IMR-90 (cell line): ENCODE measurements at regions not wholly inside any gene's neighbourhood (a gene's known extent, or its start where the extent isn't known, plus 50 kb on each side); places are given as distances from the start of the nearest gene placed in this dataset.

Source experiments
- ATAC-seq: fragments of 200-7000 bp; cut with Tn5 transposase; 2 replicates; pipeline ENCODE4 v1.9.1; 2020; ENCODE audit warnings: low read depth, mild to moderate bottlenecking, moderate library complexity
- BruUV-seq: library from RNA; stranded (reverse); fragments of 400-500 nt; replicated peaks from 2 replicates; lab custom pipeline; 2021; lab: Mats Ljungman, UMichigan
- CTCF ChIA-PET: fragments of 300-600 bp; formaldehyde crosslinking; extraction: SDS; loops from one replicate; lab custom pipeline; 2021; ENCODE audit warnings: antibody characterized with exemption; lab: Yijun Ruan, JAX
- POLR2A ChIA-PET: fragments of 300-600 bp; sonication (Branson Sonifier 250); formaldehyde crosslinking; loops from one replicate; lab custom pipeline; 2022; ENCODE audit warnings: antibody characterized with exemption; ENCODE audit not compliant: unreplicated experiment; lab: Charles Lee
- DNase-seq: peaks from one replicate; pipeline ENCODE4 v3.0.0; 2013
- H2AFZ ChIP-seq: replicated peaks from 2 replicates; pipeline ENCODE3; 2013; ENCODE audit warnings: low read length, mild to moderate bottlenecking; ENCODE audit not compliant: poor library complexity
- H2AK5ac ChIP-seq: 2 replicates; pipeline ENCODE4 v1.6.1; 2013; ENCODE audit warnings: low read depth, low read length, inconsistent platforms
- H2AK9ac ChIP-seq: replicated peaks from 2 replicates; pipeline ENCODE3; 2013; ENCODE audit warnings: mild to moderate bottlenecking, low read depth, low read length, moderate library complexity; ENCODE audit not compliant: poor library complexity
- H2BK120ac ChIP-seq: 2 replicates; pipeline ENCODE4 v1.6.1; 2013; ENCODE audit warnings: low read depth, low read length, inconsistent platforms
- H2BK15ac ChIP-seq: 3 replicates; pipeline ENCODE4 v1.6.1; 2013; ENCODE audit warnings: low read depth, low read length, inconsistent platforms
- H2BK20ac ChIP-seq: 2 replicates; pipeline ENCODE4 v1.6.1; 2013; ENCODE audit warnings: low read depth, mild to moderate bottlenecking, inconsistent platforms, low read length, moderate library complexity
- H2BK5ac ChIP-seq: 2 replicates; pipeline ENCODE4 v1.6.1; 2013; ENCODE audit warnings: mild to moderate bottlenecking, low read depth, low read length, inconsistent platforms; ENCODE audit not compliant: poor library complexity, severe bottlenecking
- H3K14ac ChIP-seq: replicated peaks from 2 replicates; pipeline ENCODE4 v1.6.1; 2013; ENCODE audit warnings: low read depth, low read length, inconsistent platforms
- H3K18ac ChIP-seq: 2 replicates; pipeline ENCODE4 v1.6.1; 2013; ENCODE audit warnings: low read depth, low read length, control low read depth
- H3K23ac ChIP-seq: 2 replicates; pipeline ENCODE4 v1.6.1; 2013; ENCODE audit warnings: low read depth, low read length, inconsistent platforms
- H3K27ac ChIP-seq: 2 replicates; pipeline ENCODE4 v1.5.1; 2013; ENCODE audit warnings: mild to moderate bottlenecking, control low read depth, low read length; ENCODE audit not compliant: insufficient read depth
- H3K27me3 ChIP-seq: 2 replicates; pipeline ENCODE4 v1.6.1; 2013; ENCODE audit warnings: low read length; ENCODE audit not compliant: control insufficient read depth, insufficient read depth
- H3K36me3 ChIP-seq: 2 replicates; pipeline ENCODE4 v1.6.1; 2013; ENCODE audit warnings: low read length, mixed read lengths; ENCODE audit not compliant: control insufficient read depth, insufficient read depth
- H3K4ac ChIP-seq: 2 replicates; pipeline ENCODE4 v1.6.1; 2013; ENCODE audit warnings: low read depth, low read length, inconsistent platforms
- H3K4me1 ChIP-seq: 2 replicates; pipeline ENCODE4 v1.6.1; 2013; ENCODE audit warnings: low read length, mixed read lengths; ENCODE audit not compliant: control insufficient read depth, insufficient read depth
- H3K4me2 ChIP-seq: 2 replicates; pipeline ENCODE4 v1.6.1; 2013; ENCODE audit warnings: low read depth, mild to moderate bottlenecking, control low read depth, low read length, moderate library complexity
- H3K4me3 ChIP-seq: 2 replicates; pipeline ENCODE4 v1.5.1; 2013; ENCODE audit warnings: low read depth, mild to moderate bottlenecking, control low read depth, low read length, moderate library complexity; ENCODE audit not compliant: insufficient read depth
- H3K56ac ChIP-seq: 2 replicates; pipeline ENCODE4 v1.6.1; 2013; ENCODE audit warnings: low read length, inconsistent platforms; ENCODE audit not compliant: insufficient read depth; ENCODE audit errors: extremely low read depth
- H3K79me1 ChIP-seq, 2 experiments: 2 replicates each; pipeline ENCODE4 v1.6.1; 2013; ENCODE audit warnings: low read length in 2 of 2, inconsistent platforms in 1 of 2, low read depth in 1 of 2
- H3K9ac ChIP-seq: 2 replicates; pipeline ENCODE4 v1.6.1; 2013; ENCODE audit warnings: low read depth, low read length, control low read depth
- H3K9me1 ChIP-seq: 2 replicates; pipeline ENCODE4 v1.6.1; 2013; ENCODE audit warnings: low read length, inconsistent platforms; ENCODE audit not compliant: insufficient read depth
- H3K9me3 ChIP-seq: 2 replicates; pipeline ENCODE4 v1.6.1; 2013; ENCODE audit warnings: low read length; ENCODE audit not compliant: control insufficient read depth, insufficient read depth
- H4K20me1 ChIP-seq: 2 replicates; pipeline ENCODE4 v1.6.1; 2013; ENCODE audit warnings: low read length, inconsistent platforms; ENCODE audit not compliant: insufficient read depth
- H4K5ac ChIP-seq: 2 replicates; pipeline ENCODE4 v1.6.1; 2013; ENCODE audit warnings: mild to moderate bottlenecking, low read depth, low read length, control low read depth
- H4K8ac ChIP-seq, 2 experiments: 2 replicates each; pipeline ENCODE4 v1.6.1; 2013; ENCODE audit warnings: low read depth in 2 of 2, low read length in 2 of 2, control low read depth in 1 of 2, inconsistent platforms in 1 of 2
- H4K91ac ChIP-seq: 2 replicates; pipeline ENCODE4 v1.6.1; 2013; ENCODE audit warnings: low read depth, low read length, inconsistent platforms; ENCODE audit not compliant: insufficient read depth
- CHD1 ChIP-seq: IDR thresholded peaks from 2 replicates; pipeline ENCODE4 v1.6.1; 2012; ENCODE audit warnings: low read depth, low read length, improper control_type of control experiment
- CTCF ChIP-seq: conservative IDR thresholded peaks from 2 replicates; pipeline ENCODE4 v1.5.1; 2012; ENCODE audit warnings: mild to moderate bottlenecking, low read depth, low read length, improper control_type of control experiment
- ELK1 ChIP-seq: fragments of 150-350 bp; IDR thresholded peaks from 2 replicates; pipeline ENCODE4 v1.6.1; 2016; ENCODE audit warnings: low read depth, mild to moderate bottlenecking, low read length, moderate library complexity, borderline replicate concordance
- FOS ChIP-seq: fragments of 150-350 bp; IDR thresholded peaks from 2 replicates; pipeline ENCODE4 v1.6.1; 2016; ENCODE audit warnings: low read depth, low read length
- MXI1 ChIP-seq: IDR thresholded peaks from 2 replicates; pipeline ENCODE4 v1.6.1; 2012; ENCODE audit warnings: low read depth, mild to moderate bottlenecking, low read length, moderate library complexity, borderline replicate concordance
- NFE2L2 ChIP-seq: fragments of 150-350 bp; IDR thresholded peaks from 2 replicates; pipeline ENCODE4 v1.6.1; 2016; ENCODE audit warnings: low read depth, mild to moderate bottlenecking, low read length
- POLR2A ChIP-seq: IDR thresholded peaks from 2 replicates; pipeline ENCODE4 v1.6.1; 2012; ENCODE audit warnings: mild to moderate bottlenecking, low read depth, low read length
- RAD21 ChIP-seq: IDR thresholded peaks from 2 replicates; pipeline ENCODE4 v1.6.1; 2012; ENCODE audit warnings: low read length, improper control_type of control experiment
- RFX5 ChIP-seq: IDR thresholded peaks from 2 replicates; pipeline ENCODE4 v1.8.0; 2012; ENCODE audit warnings: low read depth, mild to moderate bottlenecking, low read length, moderate library complexity
- SMC3 ChIP-seq: fragments of 150-350 bp; IDR thresholded peaks from 2 replicates; pipeline ENCODE4 v1.6.1; 2016; ENCODE audit warnings: low read depth, mild to moderate bottlenecking, antibody characterized with exemption, low read length, moderate library complexity
- USF2 ChIP-seq: fragments of 150-350 bp; IDR thresholded peaks from 2 replicates; pipeline ENCODE4 v1.6.1; 2017; ENCODE audit warnings: mild to moderate bottlenecking, antibody characterized with exemption, low read length, low read depth
- WGBS, 2 experiments: methylation state at CpG; one replicate each; pipeline versions ENCODE4 v1.1.5 to v1.1.7; 2013; ENCODE audit warnings: missing lambda C conversion rate in 2 of 2; ENCODE audit not compliant: insufficient read length in 1 of 2; ENCODE audit errors: extremely low coverage in 2 of 2; 5-methylcytosine and 5-hydroxymethylcytosine counted together
- dilution Hi-C: fragments of 300-500 bp; cut with HindIII; formaldehyde crosslinking; loops from one replicate; pipeline ENCODE4 v1.14.3; 2018; ENCODE audit warnings: low sequenced_read_pairs; ENCODE audit not compliant: unreplicated experiment
- in situ Hi-C: fragments of 300-500 bp; cut with MboI; formaldehyde crosslinking; loops from 3 replicates; pipeline ENCODE4 v1.14.3; 2019; ENCODE audit warnings: low sequenced_read_pairs, inconsistent platforms, mixed read lengths
- intact Hi-C: fragments of 100-400 bp; cut with micrococcal nuclease; formaldehyde crosslinking; loops from 2 replicates; pipeline ENCODE4 v1.10.0; 2022

GRCh38 chr4:4641661-4642495 lies 100.0 kb upstream of the STX18 start:
- H2BK20ac ChIP-seq, result no peak overlapping the region
- DNase-seq, result no peak
- H3K4me3 ChIP-seq, result no peak overlapping the region
- H2BK120ac ChIP-seq, result no peak overlapping the region
- no peak overlapping the region for H2AFZ ChIP-seq
- ChIA-PET POLR2A (no interaction called here), CTCF (no interaction called here)
- no peak overlapping the region for H3K18ac ChIP-seq
- no peak for ATAC-seq
- no peaks in the 10 kb centered on the region for H3K36me3 ChIP-seq
- intact Hi-C loops (no loop called here), dilution Hi-C loops (no loop called here), in situ Hi-C loops (no loop called here)
- no peak overlapping the region for H3K56ac ChIP-seq
- no peaks in the 10 kb centered on the region for H4K20me1 ChIP-seq
- H3K9ac ChIP-seq, result no peak overlapping the region
- no peak overlapping the region for H4K91ac ChIP-seq
- peaks cover 4% of the 10 kb centered on the region; the same call in 1 of the 2 replicates for H3K4me1 ChIP-seq
- no TSS peak for BruUV-seq
- 71% methylated on average over 5 of the region's 23 CpGs; no CpG with 5 or more reads in 1 of the 2 experiments for WGBS, 2 experiments
- no peaks in the 10 kb centered on the region for H3K27me3 ChIP-seq
- H3K9me3 ChIP-seq, result no peaks in the 10 kb centered on the region; the same call in 1 of the 2 replicates
- H3K4me2 ChIP-seq, result no peak overlapping the region
- H3K27ac ChIP-seq, result no peak overlapping the region
- no peak overlapping the region; the same call in 2 of the 3 replicates for H2BK15ac ChIP-seq
- H4K5ac ChIP-seq, result no peak overlapping the region
- H3K14ac ChIP-seq, result no peak overlapping the region
- no peak overlapping the region for H4K8ac ChIP-seq
- no peaks in the 10 kb centered on the region for H3K79me1 ChIP-seq
- TF ChIP-seq POLR2A, result no peak
- no peak for TF ChIP-seq SMC3
- TF ChIP-seq CTCF, result no peak
- no peak for TF ChIP-seq NFE2L2
- TF ChIP-seq USF2, result no peak
- no peak for TF ChIP-seq MXI1
- TF ChIP-seq CHD1, result no peak
- no peak for TF ChIP-seq ELK1
- no peak for TF ChIP-seq FOS
- no peak for TF ChIP-seq RFX5
- no peak for TF ChIP-seq RAD21
- no peaks in the 10 kb centered on the region for H3K9me1 ChIP-seq
- H2BK5ac ChIP-seq, result no peak overlapping the region
- no peak overlapping the region for H3K4ac ChIP-seq
- H2AK5ac ChIP-seq, result no peak overlapping the region
- no peak overlapping the region for H3K23ac ChIP-seq
- no peak overlapping the region for H2AK9ac ChIP-seq
